Effector memory CD4-positive, alpha-beta T cell (primary cell): ENCODE measurements at regions not wholly inside any gene's neighbourhood (a gene's known extent, or its start where the extent isn't known, plus 50 kb on each side); places are given as distances from the start of the nearest gene placed in this dataset.
"Not testable (repeated sequence)": the region's sequence is repeated elsewhere in the genome, so short reads cannot be mapped to it uniquely, and the experiment has no call there.

ENCODE experiments used
- DNase-seq, 3 donors: peaks; one replicate each; pipeline ENCODE4 v3.0.0-alpha.2; 2020
- H3K27ac ChIP-seq: 2 replicates; pipeline ENCODE4 v1.7.0; 2013; ENCODE audit warnings: mild to moderate bottlenecking, low read length, moderate library complexity; ENCODE audit not compliant: insufficient read depth, poor library complexity, severe bottlenecking
- H3K27me3 ChIP-seq: replicated peaks from 2 replicates; pipeline ENCODE4 v1.7.0; 2013; ENCODE audit warnings: mild to moderate bottlenecking, low read length; ENCODE audit not compliant: insufficient read depth, control insufficient read depth, poor library complexity, severe bottlenecking
- H3K36me3 ChIP-seq: 2 replicates; pipeline ENCODE4 v1.7.0; 2013; ENCODE audit warnings: mild to moderate bottlenecking, low read length, moderate library complexity; ENCODE audit not compliant: control insufficient read depth, insufficient read depth
- H3K4me1 ChIP-seq: 2 replicates; pipeline ENCODE4 v1.7.0; 2013; ENCODE audit warnings: low read length, mild to moderate bottlenecking; ENCODE audit not compliant: control insufficient read depth, insufficient read depth, poor library complexity, severe bottlenecking
- H3K4me3 ChIP-seq: 2 replicates; pipeline ENCODE4 v1.7.0; 2013; ENCODE audit warnings: low read length, low read depth, mild to moderate bottlenecking; ENCODE audit not compliant: insufficient read depth, poor library complexity, severe bottlenecking
- H3K9me3 ChIP-seq: 2 replicates; pipeline ENCODE4 v1.7.0; 2013; ENCODE audit warnings: mild to moderate bottlenecking, low read length, moderate library complexity; ENCODE audit not compliant: control insufficient read depth

DNA sequence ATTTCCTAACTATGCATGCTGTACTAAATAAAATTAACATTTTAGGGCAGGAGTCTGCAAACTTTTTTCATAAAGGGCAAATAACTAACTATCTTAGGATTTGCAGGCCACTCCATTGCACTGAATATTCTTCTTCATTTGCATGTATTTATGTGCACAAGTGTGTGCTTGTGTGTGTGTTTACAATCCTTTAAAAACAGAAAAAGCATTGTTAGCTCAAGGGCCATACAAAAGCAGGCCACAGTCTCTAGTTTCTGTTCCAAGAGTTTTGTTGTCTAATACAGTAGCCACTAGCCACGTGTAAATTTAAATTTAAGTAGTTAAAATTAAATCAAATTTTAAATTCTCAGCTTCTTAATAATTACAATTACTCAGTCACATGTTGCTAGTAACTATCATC lies 621.8 kb downstream of the TMA16 start:
- DNase-seq = no peak
- no peak overlapping the region for H3K4me3 ChIP-seq
- no peaks in the 10 kb centered on the region for H3K4me1 ChIP-seq
- H3K27me3 ChIP-seq = no peaks in the 10 kb centered on the region
- no peaks in the 10 kb centered on the region for H3K9me3 ChIP-seq
- no peak overlapping the region for H3K27ac ChIP-seq
- H3K36me3 ChIP-seq = no peaks in the 10 kb centered on the region

DNA sequence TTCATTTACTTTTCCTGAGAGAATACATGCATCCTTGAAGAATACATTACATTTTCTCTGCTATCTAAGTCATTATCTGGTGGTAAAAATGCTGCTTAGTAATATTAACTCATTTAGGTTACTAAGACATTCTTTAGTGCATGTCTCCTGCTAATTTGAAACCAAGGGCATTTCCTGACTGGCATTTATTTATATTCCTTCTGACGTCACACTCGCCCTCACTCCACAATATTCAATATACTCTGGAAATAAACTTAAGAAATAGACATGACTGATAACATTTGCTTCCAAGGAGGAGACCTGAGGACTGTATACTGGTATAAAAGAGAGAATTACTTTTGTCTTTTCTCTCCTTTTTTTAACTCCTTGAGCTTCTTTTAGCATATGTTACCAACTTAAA lies 619.5 kb upstream of the SMIM31 start:
- Histone ChIP-seq H3K36me3 (no peaks in the 10 kb centered on the region), H3K4me3 (no peak overlapping the region), H3K27ac (no peak overlapping the region), H3K4me1 (no peaks in the 10 kb centered on the region), H3K9me3 (no peaks in the 10 kb centered on the region), H3K27me3 (no peaks in the 10 kb centered on the region)
- DNase-seq = no peak

DNA sequence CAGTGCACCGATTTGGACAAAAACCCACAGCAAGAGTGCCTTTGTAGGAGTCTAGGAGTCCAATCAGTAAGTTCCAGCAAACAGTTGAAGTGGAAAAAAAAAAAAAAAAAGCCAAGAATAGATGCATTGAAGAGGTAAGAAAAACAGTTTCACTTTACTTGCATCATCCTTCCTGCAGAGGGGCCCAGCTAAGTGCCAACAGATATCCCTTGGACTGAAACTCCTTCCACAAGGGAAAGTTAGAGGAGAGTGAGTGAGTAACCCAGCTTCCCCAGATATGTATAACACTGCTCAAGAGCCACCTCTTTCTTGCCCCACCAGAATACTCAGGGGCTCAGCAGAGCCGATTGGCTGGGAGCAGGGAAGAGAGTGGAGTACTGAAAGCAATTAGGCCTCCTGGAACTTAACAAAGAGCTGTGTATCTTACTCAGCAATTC lies 617.7 kb upstream of the SMIM31 start:
- no peak for DNase-seq
- H3K4me3 ChIP-seq = no peak overlapping the region
- H3K9me3 ChIP-seq = no peaks in the 10 kb centered on the region
- H3K27me3 ChIP-seq = no peaks in the 10 kb centered on the region
- H3K27ac ChIP-seq = no peak overlapping the region
- H3K4me1 ChIP-seq = no peaks in the 10 kb centered on the region
- no peaks in the 10 kb centered on the region for H3K36me3 ChIP-seq

DNA sequence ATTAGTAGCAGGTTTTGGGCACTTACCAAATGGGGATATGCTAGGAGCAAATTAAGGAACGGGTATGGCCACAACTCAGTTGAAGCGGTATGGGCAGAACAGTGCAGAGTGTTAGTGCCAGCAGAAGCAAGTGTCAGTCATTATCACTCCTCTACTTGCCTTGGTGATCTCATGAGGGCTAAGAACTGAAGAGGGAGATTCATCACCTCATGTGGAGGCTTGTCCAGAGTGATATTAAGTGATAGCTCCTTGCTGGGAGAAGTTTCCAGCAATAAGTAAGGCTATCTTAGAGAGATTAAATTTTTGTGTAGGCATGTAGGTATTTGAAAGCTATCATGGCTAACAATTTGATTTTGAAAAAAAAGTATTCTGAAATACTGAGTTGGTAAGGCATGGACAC lies 615.4 kb upstream of the SMIM31 start:
- no peaks in the 10 kb centered on the region for H3K4me1 ChIP-seq
- no peaks in the 10 kb centered on the region for H3K36me3 ChIP-seq
- no peaks in the 10 kb centered on the region for H3K27me3 ChIP-seq
- H3K27ac ChIP-seq = no peak overlapping the region
- H3K4me3 ChIP-seq = no peak overlapping the region
- DNase-seq = no peak
- no peaks in the 10 kb centered on the region for H3K9me3 ChIP-seq

DNA sequence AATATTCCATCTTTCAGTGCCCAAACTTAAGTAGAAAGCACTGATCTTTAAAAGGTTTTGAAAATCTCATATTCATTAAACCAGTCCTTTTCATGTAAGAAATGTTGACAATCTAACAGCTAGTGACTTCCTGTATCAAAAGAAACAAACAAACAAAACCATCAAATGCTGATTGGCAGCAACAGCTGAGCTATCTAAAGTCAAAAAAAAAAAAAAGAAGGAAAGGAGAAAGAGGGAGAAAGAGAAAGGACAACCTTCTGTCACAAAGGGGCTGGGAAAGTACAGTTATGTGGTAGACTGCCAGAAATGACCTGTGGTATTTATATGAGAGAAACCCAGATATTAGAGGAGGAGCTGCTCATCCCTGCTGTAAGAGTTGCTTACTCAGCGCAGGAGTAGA lies 614.6 kb upstream of the SMIM31 start:
- no peaks in the 10 kb centered on the region for H3K36me3 ChIP-seq
- DNase-seq = no peak

DNA sequence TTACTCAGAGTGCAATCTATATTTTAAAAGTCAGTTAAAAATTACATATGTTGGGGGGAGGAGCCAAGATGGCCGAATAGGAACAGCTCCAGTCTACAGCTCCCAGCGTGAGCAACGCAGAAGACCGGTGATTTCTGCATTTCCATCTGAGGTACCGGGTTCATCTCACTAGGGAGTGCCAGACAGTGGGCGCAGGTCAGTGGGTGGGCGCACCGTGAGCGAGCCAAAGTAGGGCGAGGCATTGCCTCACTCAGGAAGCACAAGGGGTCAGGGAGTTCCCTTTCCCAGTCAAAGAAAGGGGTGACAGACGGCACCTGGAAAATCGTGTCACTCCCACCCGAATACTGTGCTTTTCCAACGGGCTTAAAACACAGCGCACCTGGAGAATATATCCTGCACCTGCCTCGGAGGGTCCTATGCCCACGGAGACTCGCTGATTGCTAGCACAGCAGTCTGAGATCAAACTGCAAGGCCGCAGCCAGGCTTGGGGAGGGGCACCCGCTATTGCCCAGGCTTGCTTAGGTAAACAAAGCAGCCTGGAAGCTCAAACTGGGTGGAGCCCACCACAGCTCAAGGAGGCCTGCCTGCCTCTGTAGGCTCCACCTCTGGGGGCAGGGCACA lies 612.1 kb upstream of the SMIM31 start:
- not testable (repeated sequence) for H3K36me3 ChIP-seq, H3K9me3 ChIP-seq, H3K27me3 ChIP-seq, H3K4me3 ChIP-seq, DNase-seq, H3K4me1 ChIP-seq, H3K27ac ChIP-seq

More for the DNA sequence above, 614.6 kb upstream of the SMIM31 start:
- H3K4me1 ChIP-seq = no peaks in the 10 kb centered on the region
- H3K27me3 ChIP-seq = no peaks in the 10 kb centered on the region
- no peak overlapping the region for H3K4me3 ChIP-seq
- H3K9me3 ChIP-seq = no peaks in the 10 kb centered on the region
- no peak overlapping the region for H3K27ac ChIP-seq

DNA sequence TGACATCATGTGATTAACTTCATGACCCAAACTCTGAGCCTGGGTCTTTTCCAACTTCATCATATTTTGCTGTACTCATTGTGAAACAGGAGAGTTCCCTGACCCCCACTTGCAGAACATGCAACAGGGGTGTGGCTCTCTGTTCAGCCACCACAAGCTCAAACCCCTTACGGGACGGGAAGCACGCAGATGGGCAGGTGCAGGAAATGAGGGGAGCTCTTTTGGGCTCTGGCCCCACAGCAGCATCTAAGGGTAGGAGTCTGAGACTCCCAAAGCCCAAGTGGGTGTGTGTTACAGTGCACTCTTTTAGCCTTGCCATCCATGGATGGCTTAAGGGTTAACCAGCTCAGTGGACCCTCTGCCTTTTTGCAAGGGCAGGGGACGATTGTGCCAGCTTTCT lies 599.5 kb upstream of the SMIM31 start:
- H3K4me1 ChIP-seq = no peaks in the 10 kb centered on the region
- DNase-seq = no peak
- no peak overlapping the region for H3K4me3 ChIP-seq
- no peaks in the 10 kb centered on the region for H3K27me3 ChIP-seq
- no peaks in the 10 kb centered on the region for H3K36me3 ChIP-seq
- H3K27ac ChIP-seq = no peak overlapping the region
- no peaks in the 10 kb centered on the region for H3K9me3 ChIP-seq

DNA sequence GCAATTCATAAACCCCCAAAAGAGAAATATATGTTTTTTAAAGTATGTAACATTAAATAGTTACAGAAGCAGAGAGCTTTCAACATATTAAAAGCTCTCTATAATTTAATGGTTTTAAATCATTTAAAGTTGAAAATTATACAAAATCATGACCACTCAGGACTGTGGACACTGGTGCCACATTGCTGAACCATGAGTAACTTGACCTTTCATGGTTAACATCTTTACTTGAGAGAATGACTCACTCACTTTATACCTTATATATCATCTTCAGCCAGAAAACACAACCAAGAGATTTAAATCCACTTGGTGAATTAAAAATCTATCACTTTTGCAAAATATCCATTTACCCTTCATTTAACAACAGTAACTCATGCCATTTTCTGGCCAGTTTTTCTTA lies 584.3 kb upstream of the SMIM31 start:
- Histone ChIP-seq H3K4me1 (no peaks in the 10 kb centered on the region), H3K27ac (no peak overlapping the region), H3K4me3 (no peak overlapping the region), H3K27me3 (no peaks in the 10 kb centered on the region), H3K9me3 (no peaks in the 10 kb centered on the region), H3K36me3 (no peaks in the 10 kb centered on the region)
- DNase-seq = no peak

DNA sequence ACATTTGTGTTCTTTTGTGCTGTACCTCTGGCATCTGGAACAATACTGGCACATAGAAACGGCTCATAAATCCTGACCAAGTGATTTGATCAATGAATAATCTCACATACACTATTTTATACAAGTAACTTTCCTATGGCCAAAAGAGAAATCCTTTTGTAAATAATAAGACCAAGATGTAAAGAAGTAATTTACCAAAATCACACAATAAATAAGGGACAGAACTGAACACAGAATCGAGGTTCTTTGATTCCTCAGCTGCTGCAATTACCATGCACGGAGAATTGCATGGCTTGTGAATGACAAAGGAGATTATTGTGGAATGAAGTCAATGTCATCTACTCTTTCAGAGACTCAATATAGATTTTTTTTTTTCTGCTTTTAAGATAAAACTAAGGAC lies 576.8 kb upstream of the SMIM31 start:
- no peaks in the 10 kb centered on the region for H3K9me3 ChIP-seq
- no peak overlapping the region for H3K4me3 ChIP-seq
- no peaks in the 10 kb centered on the region for H3K4me1 ChIP-seq
- no peak overlapping the region for H3K27ac ChIP-seq
- DNase-seq = no peak
- no peaks in the 10 kb centered on the region for H3K36me3 ChIP-seq
- no peaks in the 10 kb centered on the region for H3K27me3 ChIP-seq

DNA sequence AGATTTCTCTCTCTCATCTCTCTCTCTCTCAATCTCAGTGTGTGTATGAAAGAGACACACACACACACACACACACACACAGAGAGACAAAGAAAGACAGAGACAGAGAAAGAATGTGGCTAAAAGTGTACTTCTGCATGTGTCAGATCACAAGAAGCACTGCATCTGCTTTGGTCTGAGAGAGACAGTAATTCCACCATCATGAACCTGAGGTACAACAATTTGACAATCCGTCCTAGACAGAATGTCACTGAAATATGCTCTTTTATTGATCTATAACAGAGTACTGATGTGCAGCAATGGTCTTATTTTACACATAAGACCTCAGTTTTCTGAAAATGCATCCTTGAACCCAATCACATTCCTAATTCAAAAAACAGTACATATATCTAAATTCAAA lies 576.2 kb upstream of the SMIM31 start:
- Histone ChIP-seq H3K4me3 (no peak overlapping the region), H3K4me1 (no peaks in the 10 kb centered on the region), H3K9me3 (no peaks in the 10 kb centered on the region), H3K36me3 (no peaks in the 10 kb centered on the region), H3K27me3 (no peaks in the 10 kb centered on the region), H3K27ac (no peak overlapping the region)
- DNase-seq = no peak
